ENCODE measurements at regions not wholly inside any gene's neighbourhood (a gene's known extent, or its start where the extent isn't known, plus 50 kb on each side); places are given as distances from the start of the nearest gene placed in this dataset.

GRCh38 chr9:17970277-17970676, 391.4 kb downstream of the SH3GL2 start:
- DNase-seq (ENCODE audit: low spot score), result no peak

- DNase-seq (ENCODE audit: low spot score), result no peak
Observed at GRCh38 chr9:17978773-17979172, 399.9 kb downstream of the SH3GL2 start.

GRCh38 chr9:17986595-17986994, 407.7 kb downstream of the SH3GL2 start:
- DNase-seq (ENCODE audit: low spot score), result no peak

- DNase-seq (ENCODE audit: low spot score), result no peak
Observed at GRCh38 chr9:17987189-17987588, 408.3 kb downstream of the SH3GL2 start.

GRCh38 chr9:17988489-17988888, 409.6 kb downstream of the SH3GL2 start:
- DNase-seq (ENCODE audit: low spot score), result no peak

GRCh38 chr9:17990602-17991001, 411.7 kb downstream of the SH3GL2 start:
- DNase-seq (ENCODE audit: low spot score), result no peak

GRCh38 chr9:17993024-17993423, 414.2 kb downstream of the SH3GL2 start:
- no peak for DNase-seq (ENCODE audit: low spot score)

- DNase-seq (ENCODE audit: low spot score), result no peak
Observed at GRCh38 chr9:17994695-17995425, 416.0 kb downstream of the SH3GL2 start.

GRCh38 chr9:17996728-17997127, 417.9 kb downstream of the SH3GL2 start:
- no peak for DNase-seq (ENCODE audit: low spot score)

- no peak for DNase-seq (ENCODE audit: low spot score)
Observed at GRCh38 chr9:18002718-18003438, 424.0 kb downstream of the SH3GL2 start.

GRCh38 chr9:18006591-18006990, 427.7 kb downstream of the SH3GL2 start:
- DNase-seq (ENCODE audit: low spot score), result no peak

GRCh38 chr9:18007621-18008020, 428.8 kb downstream of the SH3GL2 start:
- no peak for DNase-seq (ENCODE audit: low spot score)

GRCh38 chr9:18009902-18010301, 431.0 kb downstream of the SH3GL2 start:
- DNase-seq (ENCODE audit: low spot score), result no peak

GRCh38 chr9:18010492-18010891, 431.6 kb downstream of the SH3GL2 start:
- DNase-seq (ENCODE audit: low spot score), result no peak

- no peak for DNase-seq (ENCODE audit: low spot score)
Observed at GRCh38 chr9:18012170-18012569, 433.3 kb downstream of the SH3GL2 start.

GRCh38 chr9:18014556-18014955, 435.7 kb downstream of the SH3GL2 start:
- no peak for DNase-seq (ENCODE audit: low spot score)

- no peak for DNase-seq (ENCODE audit: low spot score)
Observed at GRCh38 chr9:18015116-18015515, 436.2 kb downstream of the SH3GL2 start.

- DNase-seq (ENCODE audit: low spot score), result no peak
Observed at GRCh38 chr9:18017136-18017535, 438.3 kb downstream of the SH3GL2 start.

- DNase-seq (ENCODE audit: low spot score), result no peak
Observed at GRCh38 chr9:18018221-18018620, 439.4 kb downstream of the SH3GL2 start.

GRCh38 chr9:18018661-18019060, 439.8 kb downstream of the SH3GL2 start:
- no peak for DNase-seq (ENCODE audit: low spot score)

GRCh38 chr9:18020121-18020745, 441.4 kb downstream of the SH3GL2 start:
- DNase-seq (ENCODE audit: low spot score), result no peak

GRCh38 chr9:18022642-18023041, 443.8 kb downstream of the SH3GL2 start:
- no peak for DNase-seq (ENCODE audit: low spot score)

- DNase-seq (ENCODE audit: low spot score), result no peak
Observed at GRCh38 chr9:18023332-18023731, 444.5 kb downstream of the SH3GL2 start.

All from cerebellar cortex (tissue), 1 donor.